CD4-positive, alpha-beta memory T cell (primary cell): ENCODE measurements at regions not wholly inside any gene's neighbourhood (a gene's known extent, or its start where the extent isn't known, plus 50 kb on each side); places are given as distances from the start of the nearest gene placed in this dataset.

Source experiments
- CTCF ChIA-PET: fragments of 350-600 bp; sonication (Branson Sonifier 250); formaldehyde crosslinking; loops from one replicate; lab custom pipeline; 2021; ENCODE audit warnings: inconsistent platforms; ENCODE audit not compliant: partially characterized antibody; lab: Charles Lee
- POLR2A ChIA-PET: fragments of 350-600 bp; sonication (Branson Sonifier 250); formaldehyde crosslinking; loops from one replicate; lab custom pipeline; 2021; ENCODE audit not compliant: partially characterized antibody; lab: Charles Lee
- DNase-seq, 5 donors: peaks; one replicate each; pipeline versions ENCODE4 v3.0.0 to v3.0.0-alpha.2; 2020 to 2022; ENCODE audit warnings: mixed read lengths in 1 of 5
- H3K27ac ChIP-seq: one replicate; pipeline ENCODE4 v1.7.0; 2013; ENCODE audit warnings: low read depth, low read length
- H3K27me3 ChIP-seq: 2 replicates; pipeline ENCODE4 v1.7.0; 2013; ENCODE audit warnings: mild to moderate bottlenecking, low read length, moderate library complexity; ENCODE audit not compliant: insufficient read depth
- H3K36me3 ChIP-seq: 2 replicates; pipeline ENCODE4 v1.7.0; 2013; ENCODE audit warnings: mild to moderate bottlenecking, low read length, moderate library complexity; ENCODE audit not compliant: insufficient read depth
- H3K4me1 ChIP-seq: 2 replicates; pipeline ENCODE4 v1.7.0; 2013; ENCODE audit warnings: mild to moderate bottlenecking, low read length, moderate library complexity; ENCODE audit not compliant: insufficient read depth
- H3K4me3 ChIP-seq, 2 donors: one replicate each; pipeline ENCODE4 v1.7.0; 2013; ENCODE audit warnings: low read length in 2 of 2, mild to moderate bottlenecking in 1 of 2
- H3K9me3 ChIP-seq, 2 donors: one replicate each; pipeline ENCODE4 v1.7.0; 2013; ENCODE audit warnings: low read length in 2 of 2, control low read depth in 1 of 2; ENCODE audit not compliant: control insufficient read depth in 1 of 2
- H3K27ac Mint-ChIP-seq, 7 donors: one replicate each; pipeline ENCODE4 v1.8.0; 2020 to 2021; ENCODE audit warnings: mixed read lengths in 7 of 7, mild to moderate bottlenecking in 6 of 7, inconsistent platforms in 3 of 7, moderate library complexity in 3 of 7
- H3K27me3 Mint-ChIP-seq, 2 donors: one replicate each; pipeline ENCODE4 v1.8.0; 2020 to 2021; ENCODE audit warnings: mixed read lengths in 2 of 2
- H3K36me3 Mint-ChIP-seq, 2 donors: one replicate each; pipeline ENCODE4 v1.8.0; 2020 to 2021; ENCODE audit warnings: mixed read lengths in 2 of 2, inconsistent platforms in 1 of 2, mild to moderate bottlenecking in 1 of 2
- H3K4me1 Mint-ChIP-seq, 4 donors: one replicate each; pipeline ENCODE4 v1.8.0; 2020 to 2021; ENCODE audit warnings: mixed read lengths in 4 of 4, mild to moderate bottlenecking in 1 of 4
- H3K4me3 Mint-ChIP-seq, 8 donors: one replicate each; pipeline ENCODE4 v1.8.0; 2020 to 2021; ENCODE audit warnings: mixed read lengths in 8 of 8, mild to moderate bottlenecking in 7 of 8, moderate library complexity in 6 of 8, inconsistent platforms in 3 of 8
- H3K9me3 Mint-ChIP-seq, 8 donors: one replicate each; pipeline ENCODE4 v1.8.0; 2020 to 2021; ENCODE audit warnings: mixed read lengths in 8 of 8, mild to moderate bottlenecking in 5 of 8, inconsistent platforms in 3 of 8, moderate library complexity in 1 of 8
- intact Hi-C: fragments of 100-400 bp; cut with micrococcal nuclease; formaldehyde crosslinking; loops from one replicate; pipeline ENCODE4 v1.15.1; 2023

- ChIA-PET POLR2A (no interaction called here), CTCF (interaction anchor here (0.7 kb wide), 2 partner anchors 7 to 423 kb away, joined by 3 read pairs; no protein-coding TSS in a partner anchor)
- Histone ChIP-seq H3K27me3 (no peaks in the 10 kb centered on the region), H3K27ac (no peak overlapping the region), H3K4me1 (no peaks in the 10 kb centered on the region), H3K36me3 (no peaks in the 10 kb centered on the region), H3K4me3 (no peak overlapping the region), H3K9me3 (no peaks in the 10 kb centered on the region)
- no peak overlapping the region for H3K4me3 Mint-ChIP-seq
- no peak for DNase-seq
- H3K36me3 Mint-ChIP-seq = no peaks in the 10 kb centered on the region
- H3K27me3 Mint-ChIP-seq = peaks cover 1 to 2% of the 10 kb centered on the region in 2 donors
- no peaks in the 10 kb centered on the region for H3K4me1 Mint-ChIP-seq
- intact Hi-C loops = loop anchor here (5.0 kb wide), 1 partner anchor 661 kb away; no protein-coding TSS in a partner anchor
- H3K9me3 Mint-ChIP-seq = peaks cover 0 to 4% (median 0%) of the 10 kb centered on the region in 8 donors
- no peak overlapping the region for H3K27ac Mint-ChIP-seq
Measured at GRCh38 chr10:16116404-16117304, 256.3 kb upstream of the MINDY3 start.

DNA sequence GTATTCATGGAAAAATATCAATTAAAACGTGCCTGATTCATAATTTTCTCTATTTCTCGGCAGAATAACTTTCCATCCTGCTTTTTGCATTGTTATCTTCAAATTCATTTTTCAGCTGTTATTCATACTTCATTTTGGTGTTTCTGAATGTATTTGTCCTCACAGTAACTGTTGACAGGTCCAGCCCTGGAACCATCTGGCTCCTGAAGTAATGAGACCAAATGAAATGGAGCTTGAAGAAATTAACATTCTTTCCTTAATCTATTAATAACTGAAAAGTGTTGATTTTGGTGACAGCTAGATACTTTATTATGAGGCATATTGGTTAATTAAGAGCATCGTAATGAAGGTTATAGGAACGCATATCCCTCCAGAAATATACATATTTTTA, 257.0 kb upstream of the MINDY3 start:
- CTCF ChIA-PET = interaction anchor here (0.7 kb wide), 1 partner anchor 422 kb away, joined by 3 read pairs; no protein-coding TSS in a partner anchor
- Histone ChIP-seq H3K9me3 (no peaks in the 10 kb centered on the region), H3K4me1 (no peaks in the 10 kb centered on the region), H3K27me3 (no peaks in the 10 kb centered on the region), H3K4me3 (no peak overlapping the region), H3K36me3 (no peaks in the 10 kb centered on the region), H3K27ac (no peak overlapping the region)
- no peaks in the 10 kb centered on the region for H3K36me3 Mint-ChIP-seq
- peaks cover 0 to 4% (median 0%) of the 10 kb centered on the region in 8 donors for H3K9me3 Mint-ChIP-seq
- H3K4me3 Mint-ChIP-seq = no peak overlapping the region
- H3K27me3 Mint-ChIP-seq = peaks cover 1 to 2% of the 10 kb centered on the region in 2 donors
- POLR2A ChIA-PET = no interaction called here
- intact Hi-C loops = loop anchor here (5.0 kb wide), 1 partner anchor 660 kb away; no protein-coding TSS in a partner anchor
- no peaks in the 10 kb centered on the region for H3K4me1 Mint-ChIP-seq
- H3K27ac Mint-ChIP-seq = no peak overlapping the region
- DNase-seq = no peak

DNA sequence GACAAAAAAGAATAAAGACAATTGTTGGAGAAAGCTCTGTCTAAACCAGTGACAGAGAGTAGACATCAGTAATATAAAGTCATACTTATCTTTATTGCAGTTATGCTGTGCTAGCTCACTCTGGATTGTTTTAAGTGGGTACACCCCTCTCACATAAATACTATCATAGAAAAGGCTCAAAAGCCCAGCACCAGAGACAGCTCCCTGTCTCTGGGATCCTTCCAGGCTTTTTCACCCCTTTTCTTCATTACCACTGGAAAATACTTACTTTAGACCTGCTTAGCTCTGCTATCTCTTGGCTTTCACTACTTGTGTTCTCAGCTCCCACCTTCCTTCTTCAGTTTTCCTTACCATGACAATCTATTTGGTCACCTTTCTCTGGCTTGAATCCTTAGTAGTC, 259.1 kb upstream of the MINDY3 start:
- no peaks in the 10 kb centered on the region for H3K36me3 Mint-ChIP-seq
- H3K27me3 ChIP-seq = no peaks in the 10 kb centered on the region
- H3K9me3 ChIP-seq = no peaks in the 10 kb centered on the region
- POLR2A ChIA-PET = no interaction called here
- H3K4me3 ChIP-seq = no peak overlapping the region
- no peaks in the 10 kb centered on the region for H3K36me3 ChIP-seq
- H3K4me1 ChIP-seq = no peaks in the 10 kb centered on the region
- no peak for DNase-seq
- peaks cover 0 to 1% of the 10 kb centered on the region in 2 donors for H3K27me3 Mint-ChIP-seq
- H3K9me3 Mint-ChIP-seq = no peaks in the 10 kb centered on the region
- no peak overlapping the region for H3K4me3 Mint-ChIP-seq
- no peak overlapping the region for H3K27ac ChIP-seq
- intact Hi-C loops = loop anchor here (5.0 kb wide), 1 partner anchor 658 kb away; no protein-coding TSS in a partner anchor
- no peaks in the 10 kb centered on the region for H3K4me1 Mint-ChIP-seq
- no peak overlapping the region for H3K27ac Mint-ChIP-seq
- CTCF ChIA-PET = no interaction called here

DNA sequence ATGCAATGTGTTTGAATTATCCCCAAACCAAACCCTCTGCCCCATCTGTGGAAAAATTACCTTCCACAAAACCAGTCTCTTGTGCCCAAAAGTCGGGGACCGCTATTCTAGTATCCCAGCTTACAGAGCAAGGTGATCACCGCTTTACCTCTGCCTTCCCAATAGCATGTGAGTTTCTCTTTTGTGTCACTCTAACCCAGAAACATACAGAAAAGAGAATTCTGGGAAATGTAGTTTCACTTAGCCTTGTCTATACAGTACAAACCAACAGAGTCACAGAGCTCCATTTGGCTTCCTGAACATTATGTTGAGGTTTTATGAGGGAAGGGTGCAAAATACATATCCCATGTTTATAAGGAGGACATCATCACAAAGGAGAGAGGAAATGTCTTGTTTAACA, 260.3 kb upstream of the MINDY3 start:
- Mint-ChIP-seq H3K9me3 (peaks cover 0 to under 1% (median 0%) of the 10 kb centered on the region in 8 donors), H3K36me3 (no peaks in the 10 kb centered on the region), H3K4me1 (no peaks in the 10 kb centered on the region), H3K27me3 (no peaks in the 10 kb centered on the region), H3K27ac (no peak overlapping the region), H3K4me3 (no peak overlapping the region)
- no peaks in the 10 kb centered on the region for H3K36me3 ChIP-seq
- no peaks in the 10 kb centered on the region for H3K27me3 ChIP-seq
- CTCF ChIA-PET = no interaction called here
- H3K27ac ChIP-seq = no peak overlapping the region
- H3K9me3 ChIP-seq = no peaks in the 10 kb centered on the region
- DNase-seq = no peak
- no peak overlapping the region for H3K4me3 ChIP-seq
- POLR2A ChIA-PET = no interaction called here
- intact Hi-C loops = no loop called here
- no peaks in the 10 kb centered on the region for H3K4me1 ChIP-seq

DNA sequence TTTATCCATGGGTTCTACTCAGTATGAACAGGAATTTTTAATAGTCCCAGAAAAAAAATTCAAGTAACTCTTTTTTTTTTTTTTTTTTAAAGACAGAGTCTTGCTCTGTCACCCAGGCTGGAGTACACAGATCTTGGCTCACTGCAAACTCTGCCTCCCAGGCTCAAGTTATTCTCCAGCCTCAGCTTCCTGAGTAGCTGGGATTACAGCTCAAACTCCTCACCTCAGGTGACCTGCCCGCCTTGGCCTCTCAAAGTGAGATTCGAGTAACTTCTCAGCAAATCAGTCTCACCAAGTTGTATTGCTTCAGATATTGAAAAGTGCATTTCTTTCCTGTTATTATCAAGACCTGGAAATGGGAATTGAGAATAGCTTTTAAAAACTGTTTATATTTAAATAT, 281.2 kb upstream of the MINDY3 start:
- DNase-seq = no peak
- Mint-ChIP-seq H3K27ac (no peak overlapping the region), H3K36me3 (no peaks in the 10 kb centered on the region), H3K4me3 (no peak overlapping the region), H3K27me3 (peaks cover 3 to 6% of the 10 kb centered on the region in 2 donors), H3K9me3 (peaks cover 0 to 9% (median 3%) of the 10 kb centered on the region in 8 donors), H3K4me1 (no peaks in the 10 kb centered on the region)
- H3K27ac ChIP-seq = no peak overlapping the region
- CTCF ChIA-PET = no interaction called here
- no peaks in the 10 kb centered on the region for H3K27me3 ChIP-seq
- no peaks in the 10 kb centered on the region for H3K9me3 ChIP-seq
- no peaks in the 10 kb centered on the region for H3K4me1 ChIP-seq
- no peak overlapping the region for H3K4me3 ChIP-seq
- POLR2A ChIA-PET = no interaction called here
- no peaks in the 10 kb centered on the region for H3K36me3 ChIP-seq
- intact Hi-C loops = no loop called here

DNA sequence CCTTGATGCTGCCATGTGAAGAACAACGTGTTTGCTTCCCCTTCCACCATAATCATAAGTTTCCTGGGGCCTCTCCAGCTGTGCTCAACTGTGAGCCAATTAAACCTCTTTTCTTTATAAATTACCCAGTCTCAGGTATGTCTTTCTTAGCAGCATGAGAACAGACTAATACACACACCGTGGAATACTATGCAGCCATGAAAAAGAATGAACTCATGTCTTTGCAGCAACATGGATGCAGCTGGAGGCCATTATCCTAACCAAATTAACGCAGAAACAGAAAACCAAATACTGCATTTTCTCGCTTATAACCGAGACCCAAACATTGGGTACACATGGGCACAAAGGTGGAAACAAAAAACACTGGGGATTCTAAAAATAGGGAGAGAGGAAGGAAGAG, 286.7 kb upstream of the MINDY3 start:
- Histone ChIP-seq H3K27me3 (no peaks in the 10 kb centered on the region), H3K36me3 (no peaks in the 10 kb centered on the region), H3K27ac (no peak overlapping the region), H3K9me3 (no peaks in the 10 kb centered on the region), H3K4me3 (no peak overlapping the region), H3K4me1 (no peaks in the 10 kb centered on the region)
- H3K27me3 Mint-ChIP-seq = peaks cover 4 to 5% of the 10 kb centered on the region in 2 donors
- ChIA-PET POLR2A (no interaction called here), CTCF (no interaction called here)
- no peak overlapping the region for H3K4me3 Mint-ChIP-seq
- no peak overlapping the region for H3K27ac Mint-ChIP-seq
- no peaks in the 10 kb centered on the region for H3K4me1 Mint-ChIP-seq
- H3K36me3 Mint-ChIP-seq = no peaks in the 10 kb centered on the region
- H3K9me3 Mint-ChIP-seq = peaks cover 0 to 17% (median 8%) of the 10 kb centered on the region in 8 donors
- intact Hi-C loops = no loop called here
- DNase-seq = no peak

- Mint-ChIP-seq H3K4me3 (no peak overlapping the region), H3K4me1 (no peaks in the 10 kb centered on the region), H3K36me3 (no peaks in the 10 kb centered on the region), H3K9me3 (peaks cover 0 to 2% (median 0%) of the 10 kb centered on the region in 8 donors), H3K27me3 (peaks cover 0 to 2% of the 10 kb centered on the region in 2 donors), H3K27ac (no peak overlapping the region)
- no peaks in the 10 kb centered on the region for H3K4me1 ChIP-seq
- no peak for DNase-seq
- H3K27ac ChIP-seq = no peak overlapping the region
- H3K36me3 ChIP-seq = no peaks in the 10 kb centered on the region
- no peak overlapping the region for H3K4me3 ChIP-seq
- ChIA-PET POLR2A (no interaction called here), CTCF (no interaction called here)
- no peaks in the 10 kb centered on the region for H3K27me3 ChIP-seq
- H3K9me3 ChIP-seq = no peaks in the 10 kb centered on the region
- intact Hi-C loops = no loop called here
Measured at GRCh38 chr10:16155834-16156233, 281.0 kb upstream of the PTER start.
